SKM-1 treated with dmso at 0.1 percent for 144 hours (cell line): ENCODE measurements at regions not wholly inside any gene's neighbourhood (a gene's known extent, or its start where the extent isn't known, plus 50 kb on each side); places are given as distances from the start of the nearest gene placed in this dataset.
"Not testable (repeated sequence)": the region's sequence is repeated elsewhere in the genome, so short reads cannot be mapped to it uniquely, and the experiment has no call there.

Source experiments
- DNase-seq: peaks from one replicate; lab custom pipeline; 2025; ENCODE audit not compliant: unreplicated experiment; lab: John Stamatoyannopoulos, UW

DNA sequence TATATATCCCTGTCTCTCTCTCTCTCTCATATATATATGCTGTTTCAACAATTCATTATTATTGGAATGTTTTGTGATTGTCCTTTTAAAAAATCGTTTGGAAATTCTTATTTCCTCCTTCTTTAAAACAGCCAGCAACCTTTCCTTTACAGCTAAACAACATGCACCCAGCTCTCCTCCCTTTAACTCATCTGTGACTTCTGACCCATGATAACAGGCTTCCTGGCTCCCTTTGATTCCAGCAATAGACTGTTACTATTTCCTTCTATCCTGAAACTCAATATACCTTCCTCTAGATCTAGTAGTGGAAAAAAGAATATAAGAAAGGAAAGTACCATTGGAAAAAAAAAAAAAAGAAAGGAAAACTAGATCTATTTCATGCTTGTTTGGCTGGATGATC, 254.7 kb upstream of the RGMB start:
- no peak for DNase-seq

DNA sequence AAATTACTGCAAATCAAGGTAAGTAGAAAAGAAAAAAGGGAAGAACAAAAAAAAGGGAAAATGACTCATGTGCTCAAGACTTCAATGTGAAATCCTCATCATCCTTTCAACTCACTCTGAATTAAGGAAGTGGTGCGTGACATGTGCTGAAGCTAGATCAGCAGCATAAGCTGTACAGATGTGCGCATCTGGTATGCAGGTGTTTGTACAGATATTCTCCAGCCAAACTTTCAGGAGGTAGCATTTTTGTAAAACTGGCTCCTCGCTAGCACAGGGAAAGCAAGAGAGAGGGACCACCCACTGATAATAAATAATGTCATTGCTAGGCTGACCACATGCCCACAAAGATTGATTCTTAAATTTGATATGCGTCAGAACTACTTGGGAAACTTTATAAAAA, 253.9 kb upstream of the RGMB start:
- peak; percentile 14 for DNase-seq

DNA sequence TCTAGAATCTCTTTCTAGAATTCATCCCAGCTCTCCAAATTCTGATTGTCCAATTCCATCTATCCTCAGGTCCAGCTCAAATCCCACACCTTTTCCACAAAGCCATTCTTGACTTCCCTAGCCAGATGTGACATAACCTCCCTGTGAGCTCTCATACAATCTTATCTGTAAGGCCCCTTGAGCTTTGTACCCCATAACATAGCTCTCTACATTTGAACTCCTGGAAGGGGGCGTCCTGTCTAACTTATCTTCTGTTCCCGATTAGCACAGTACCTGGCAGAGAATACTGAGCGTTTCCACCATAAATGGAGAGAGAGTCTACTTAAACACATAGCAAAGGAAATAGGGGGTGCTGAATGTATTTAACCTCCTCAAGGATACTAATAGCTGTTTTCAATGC, 251.6 kb upstream of the RGMB start:
- no peak for DNase-seq

DNA sequence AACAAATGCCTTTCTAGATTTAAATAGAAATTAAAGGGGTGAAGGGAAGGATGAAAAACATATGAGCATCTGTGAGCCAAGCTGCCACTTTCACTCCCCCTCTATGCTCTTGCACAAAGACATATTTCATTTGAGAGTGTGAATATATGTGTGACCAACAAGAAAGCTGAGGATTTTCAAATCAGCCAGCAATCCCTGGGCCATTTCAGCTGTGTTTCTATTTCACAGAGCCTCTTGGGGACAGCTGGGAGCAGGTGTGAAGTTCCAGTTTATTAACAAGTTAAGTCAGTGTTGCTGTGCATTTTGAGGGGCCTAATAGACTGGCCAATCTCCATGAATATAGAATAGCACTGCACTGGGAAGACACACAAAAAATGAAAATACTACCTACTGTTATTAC, 248.7 kb upstream of the RGMB start:
- no peak for DNase-seq

DNA sequence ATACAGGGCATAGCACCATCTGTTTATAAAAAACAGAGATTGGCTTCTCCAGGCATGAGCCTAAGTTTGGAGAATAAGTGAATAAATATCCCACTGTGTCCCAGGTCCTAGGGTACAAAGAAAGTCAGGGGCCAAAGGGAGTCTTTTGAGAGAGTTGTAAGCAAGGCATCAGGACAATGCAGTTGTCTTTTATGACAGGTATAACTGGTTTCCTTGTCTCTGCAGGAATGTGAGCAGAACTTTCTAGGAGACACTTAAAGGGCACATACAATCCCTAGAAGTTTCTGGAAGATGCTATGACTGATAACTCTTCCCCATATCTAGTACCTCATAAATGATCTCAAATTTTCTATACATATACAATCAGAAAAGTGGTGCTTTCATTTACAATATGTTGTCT, 245.6 kb upstream of the RGMB start:
- DNase-seq = no peak

DNA sequence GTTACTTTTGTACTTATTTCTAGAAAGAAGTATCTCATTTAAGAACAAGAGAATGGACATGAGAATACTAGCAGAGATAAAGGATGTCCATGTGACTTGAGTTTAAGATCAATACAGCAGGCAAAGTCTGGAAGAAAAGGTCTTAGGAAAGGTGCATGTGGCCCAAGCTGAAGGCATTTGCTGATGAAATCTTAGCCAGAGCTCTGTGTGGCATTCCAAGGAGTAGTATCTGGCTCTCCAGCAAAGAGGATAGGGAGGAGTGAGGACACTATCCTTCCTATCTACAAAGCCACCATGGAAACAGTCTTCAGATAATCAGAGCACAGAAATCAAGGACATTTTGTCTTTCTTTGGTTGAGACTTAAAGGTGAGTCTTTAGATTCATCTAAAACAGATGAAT, 244.1 kb upstream of the RGMB start:
- DNase-seq = no peak

DNA sequence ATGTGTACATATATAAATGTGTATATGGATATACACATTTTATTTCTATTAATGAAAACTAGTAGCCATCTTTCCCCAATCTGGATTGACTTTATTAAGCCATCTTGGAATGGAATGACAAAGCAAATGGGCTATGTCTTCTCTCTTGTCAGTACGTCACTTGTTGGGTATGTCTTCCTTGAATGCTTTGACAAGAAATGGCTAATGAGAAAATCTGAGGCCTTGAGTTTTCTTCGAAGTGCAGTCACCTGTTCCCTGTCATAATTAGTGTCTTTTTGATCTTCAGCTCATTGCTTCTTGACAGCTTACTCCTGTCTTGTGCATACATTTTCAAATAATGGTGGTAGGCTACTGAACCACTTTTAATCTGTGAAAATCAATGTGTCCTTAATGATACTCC, 243.2 kb upstream of the RGMB start:
- DNase-seq = no peak

DNA sequence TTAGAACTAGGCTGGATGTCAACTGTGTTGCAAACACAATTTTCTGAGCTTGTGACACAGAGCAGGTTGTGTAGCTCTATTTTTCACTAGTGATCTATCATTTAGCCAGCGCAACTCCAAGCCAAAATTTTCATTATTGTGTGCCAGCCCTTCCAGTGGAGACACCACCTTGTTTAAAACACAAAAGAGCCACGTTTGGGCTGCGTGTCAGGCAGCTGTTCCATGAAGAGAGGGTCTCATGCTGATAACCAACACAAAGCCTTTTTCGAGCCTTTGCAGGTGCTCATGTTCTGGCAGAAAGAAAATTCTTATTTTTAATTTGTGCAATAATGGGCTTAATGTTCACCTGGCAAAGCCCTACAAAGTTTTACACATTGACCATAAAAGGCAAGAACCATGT, 237.6 kb upstream of the RGMB start:
- no peak for DNase-seq

DNA sequence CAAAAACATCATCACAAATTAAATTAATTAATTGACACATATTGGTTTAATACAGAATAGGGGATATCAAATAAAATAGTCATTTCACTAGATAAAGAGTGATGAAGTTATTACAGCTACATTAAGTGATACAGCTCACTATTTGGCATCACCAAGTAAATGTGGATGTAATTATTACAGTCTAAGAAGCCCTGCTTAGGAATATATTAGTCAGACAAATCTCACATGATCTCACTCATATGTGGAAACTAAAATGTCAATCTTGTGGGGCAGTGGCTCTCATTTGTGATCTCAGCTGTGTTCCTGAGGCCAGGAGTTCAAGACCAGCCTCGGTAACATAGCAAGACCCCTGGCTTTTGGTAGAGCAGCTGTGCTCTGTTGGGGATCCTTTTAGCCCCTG, 233.4 kb upstream of the RGMB start:
- no peak for DNase-seq

DNA sequence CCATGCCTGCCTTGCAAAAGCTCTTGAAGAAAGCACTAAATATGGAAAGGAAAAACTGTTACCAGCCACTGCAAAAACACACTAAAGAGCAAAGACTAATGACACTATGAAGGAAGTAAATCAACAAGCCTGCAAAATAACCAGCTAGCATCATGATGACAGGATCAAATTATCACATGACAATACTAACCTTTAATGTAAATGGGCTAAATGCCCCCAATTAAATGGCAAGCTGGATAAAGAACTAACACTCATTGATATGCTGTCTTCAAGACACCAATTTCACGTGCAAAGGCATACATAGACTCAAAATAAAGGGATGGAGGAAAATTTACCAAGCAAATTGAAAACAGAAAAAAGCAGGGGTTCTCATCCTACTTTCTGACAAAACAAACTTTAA, 231.8 kb upstream of the RGMB start:
- DNase-seq = no peak

DNA sequence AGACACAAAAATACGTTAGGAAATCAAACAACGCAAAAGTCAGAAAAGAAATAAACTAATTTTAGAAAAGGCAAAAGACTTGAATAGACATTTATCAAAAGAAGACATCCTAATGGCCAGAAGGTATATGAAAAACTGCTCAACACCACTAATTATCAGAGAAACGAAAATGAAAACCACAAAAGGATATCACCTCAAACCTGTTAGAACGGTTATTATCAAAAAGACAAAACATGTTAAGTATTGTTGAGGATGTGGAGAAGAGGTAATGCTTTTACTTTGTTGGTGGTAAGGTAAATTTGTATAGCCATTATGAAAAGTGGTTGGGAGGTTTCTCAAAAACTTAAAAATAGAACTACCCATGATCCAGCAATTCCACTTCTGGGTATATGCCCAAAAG, 230.0 kb upstream of the RGMB start:
- DNase-seq = no peak

DNA sequence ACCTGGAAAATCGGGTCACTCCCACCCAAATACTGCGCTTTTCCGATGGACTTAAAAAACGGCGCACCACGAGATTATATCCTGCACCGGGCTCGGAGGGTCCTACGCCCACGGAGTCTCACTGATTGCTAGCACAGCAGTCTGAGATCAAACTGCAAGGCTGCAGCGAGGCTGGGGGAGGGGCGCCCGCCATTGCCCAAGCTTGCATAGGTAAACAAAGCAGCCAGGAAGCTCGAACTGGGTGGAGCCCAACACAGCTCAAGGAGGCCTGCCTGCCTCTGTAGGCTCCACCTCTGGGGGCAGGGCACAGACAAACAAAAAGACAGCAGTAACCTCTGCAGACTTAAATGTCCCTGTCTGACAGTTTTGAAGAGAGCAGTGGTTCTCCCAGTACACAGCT, 226.5 kb upstream of the RGMB start:
- not testable (repeated sequence) for DNase-seq

DNA sequence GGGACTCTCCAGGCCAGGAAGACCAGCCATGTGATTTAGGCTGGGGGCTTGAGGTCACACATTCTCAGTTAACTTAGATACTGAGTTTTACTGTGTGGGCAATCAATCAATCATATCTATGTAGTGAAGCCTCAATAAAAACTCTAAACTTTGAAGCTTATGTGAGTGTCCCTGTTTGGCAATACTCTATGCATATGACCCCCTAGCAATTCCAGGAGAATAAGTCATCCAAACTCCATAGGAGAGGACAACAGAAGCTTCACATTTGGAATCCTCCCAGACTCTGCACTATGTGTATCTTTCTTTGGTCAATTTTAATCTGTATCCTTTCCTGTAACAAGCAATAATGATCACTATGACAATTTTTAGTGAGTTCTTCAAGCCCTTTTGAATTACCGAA, 216.8 kb upstream of the RGMB start:
- no peak for DNase-seq

DNA sequence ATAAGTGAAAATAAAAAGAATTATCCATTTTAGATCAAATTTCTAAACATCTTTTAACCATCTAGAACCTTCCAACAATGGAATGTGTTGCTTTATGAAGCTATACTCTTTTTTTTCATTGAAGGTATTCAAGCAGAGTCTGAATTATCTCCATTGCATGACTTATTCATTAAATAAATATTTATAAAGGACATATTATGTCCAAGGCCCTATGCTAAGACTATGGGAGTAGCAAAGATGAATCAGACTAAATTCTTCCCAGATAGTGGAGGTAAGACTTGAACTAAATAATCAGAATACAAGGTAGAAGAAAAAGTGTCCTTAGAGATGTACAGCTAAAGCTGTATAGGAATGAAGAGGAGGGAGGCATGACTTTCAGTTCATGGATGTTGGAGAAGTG, 215.5 kb upstream of the RGMB start:
- no peak for DNase-seq

DNA sequence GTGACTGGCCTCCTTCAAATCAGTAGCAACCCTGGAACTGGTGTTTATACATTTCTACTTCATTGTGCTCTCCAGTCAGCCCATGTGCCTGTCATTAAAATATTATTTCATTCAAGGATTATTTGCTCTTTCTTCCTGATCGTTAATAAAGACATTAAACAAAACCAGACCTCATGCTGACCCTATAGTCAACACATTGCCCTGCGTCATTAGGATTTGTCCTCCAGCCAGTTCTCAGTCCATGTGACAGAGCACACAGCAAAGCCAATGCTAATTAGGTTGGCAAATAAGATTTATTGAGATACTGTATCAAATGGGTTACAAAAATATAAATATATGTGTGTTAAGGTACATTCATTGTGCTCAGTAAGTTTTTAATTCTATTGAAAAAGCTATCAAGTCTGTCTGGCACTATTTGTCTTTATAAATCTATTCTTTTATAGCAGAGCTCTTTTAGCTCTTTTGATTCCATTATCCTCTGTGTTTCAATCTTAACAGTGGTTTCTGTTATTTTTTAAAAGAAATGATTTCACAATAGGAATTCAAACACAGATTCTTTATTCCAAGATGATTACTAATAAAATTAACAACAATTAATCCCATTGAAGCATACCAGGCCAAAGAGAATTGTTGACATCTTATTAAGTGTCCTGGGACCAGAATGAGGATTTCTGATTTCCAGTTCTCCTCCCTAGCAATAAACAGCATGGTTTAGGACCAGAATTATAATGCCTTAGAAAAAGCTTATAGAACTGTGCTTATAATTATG, 209.4 kb upstream of the RGMB start:
- no peak for DNase-seq

DNA sequence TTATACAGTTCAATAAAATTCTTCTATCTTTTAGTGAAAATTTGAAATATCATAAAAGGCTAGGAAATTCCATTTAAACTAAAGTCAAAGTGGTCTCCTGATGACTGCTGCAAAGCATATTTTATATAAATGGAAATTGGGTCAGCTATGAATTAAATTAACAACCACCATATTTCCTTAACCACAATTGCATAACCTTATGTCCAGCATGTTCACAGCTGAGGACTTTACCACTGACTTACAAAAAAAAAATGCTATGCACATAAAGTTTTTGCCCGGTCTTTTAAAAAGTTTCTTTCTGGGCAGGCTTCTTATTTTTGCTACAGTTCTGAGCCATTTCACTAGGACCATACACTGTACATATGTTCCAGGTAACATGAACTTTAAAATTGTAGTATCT, 208.6 kb upstream of the RGMB start:
- no peak for DNase-seq

DNA sequence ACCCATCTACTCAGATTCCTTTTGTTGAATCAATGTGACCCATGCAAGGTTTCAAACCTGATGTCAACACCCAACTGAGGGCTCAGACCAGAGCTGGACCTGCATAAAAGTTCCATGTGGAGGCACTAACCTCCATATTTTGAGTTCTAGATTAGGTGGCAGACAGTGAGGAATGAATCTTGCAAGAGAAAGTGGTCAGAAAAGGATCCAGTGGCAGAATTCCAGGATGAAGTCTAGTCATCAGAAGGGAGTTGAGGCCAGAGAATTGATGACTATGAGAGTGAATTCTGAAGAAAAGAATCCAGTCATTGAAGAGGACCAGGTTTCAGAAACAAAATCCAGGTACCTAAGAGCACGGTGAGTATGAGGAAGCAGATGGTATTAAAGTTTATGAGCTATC, 205.1 kb upstream of the RGMB start:
- DNase-seq = no peak

DNA sequence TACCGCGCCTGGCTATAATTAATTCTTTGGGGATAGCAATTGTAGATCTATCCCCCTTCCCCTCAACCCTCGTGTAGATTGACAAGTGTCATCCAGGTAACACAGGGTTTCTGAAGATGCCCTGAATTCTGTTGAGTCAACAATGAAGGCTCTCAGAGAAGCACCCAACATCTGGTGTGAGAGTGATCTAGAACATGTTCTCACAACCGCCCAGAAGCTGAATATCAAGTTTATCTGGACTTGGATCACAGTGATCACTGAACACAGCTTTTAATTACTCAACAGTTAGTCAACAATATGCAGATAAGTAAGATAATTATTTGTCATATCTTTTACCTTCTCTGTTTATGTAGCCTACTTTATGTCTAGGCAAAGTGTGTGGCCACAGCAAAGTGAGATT, 204.2 kb upstream of the RGMB start:
- DNase-seq = no peak

DNA sequence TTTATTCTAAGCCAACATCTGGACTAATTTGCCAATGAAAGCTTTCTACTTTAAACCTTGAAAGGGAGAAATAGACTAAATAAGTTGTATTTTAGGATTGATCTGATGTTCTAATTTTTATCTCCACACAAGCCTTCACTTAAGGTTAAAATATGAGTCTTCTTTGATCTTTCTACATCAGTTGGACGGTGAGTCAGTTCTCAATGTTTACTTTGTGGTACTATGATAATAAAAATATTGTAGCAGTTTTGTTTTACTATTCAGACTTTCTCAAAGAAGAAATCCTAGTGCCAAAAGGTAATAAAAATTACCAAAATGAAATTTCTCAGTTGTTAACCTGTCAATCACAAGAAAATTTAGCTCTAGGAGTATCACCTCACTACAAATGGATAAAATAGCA, 203.5 kb upstream of the RGMB start:
- DNase-seq = no peak

DNA sequence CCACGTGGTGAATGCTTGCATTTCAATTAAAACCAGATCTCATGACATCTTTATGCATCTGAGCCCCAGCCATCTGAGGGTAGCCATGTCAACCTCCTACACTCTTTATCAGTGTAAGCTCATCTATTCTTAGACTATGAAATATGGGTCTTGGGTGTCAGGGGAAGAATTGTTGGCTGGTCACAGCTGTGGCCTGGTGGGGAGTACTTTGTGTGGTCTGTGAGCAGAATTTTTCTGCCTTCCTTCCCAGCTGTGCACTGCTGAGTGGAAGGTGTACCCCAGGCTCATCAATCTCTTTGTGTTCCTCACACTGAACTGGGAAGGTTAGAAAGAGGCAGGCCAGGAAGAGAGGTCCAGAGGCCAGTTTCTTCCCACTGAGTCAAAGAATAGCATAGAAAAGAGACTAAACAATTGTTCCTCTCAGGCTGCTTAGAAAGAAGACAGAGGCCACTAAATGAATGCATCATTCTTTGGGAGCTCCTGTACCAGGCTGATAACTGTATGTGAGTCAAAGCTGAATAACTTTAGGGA, 202.7 kb upstream of the RGMB start:
- DNase-seq = no peak

DNA sequence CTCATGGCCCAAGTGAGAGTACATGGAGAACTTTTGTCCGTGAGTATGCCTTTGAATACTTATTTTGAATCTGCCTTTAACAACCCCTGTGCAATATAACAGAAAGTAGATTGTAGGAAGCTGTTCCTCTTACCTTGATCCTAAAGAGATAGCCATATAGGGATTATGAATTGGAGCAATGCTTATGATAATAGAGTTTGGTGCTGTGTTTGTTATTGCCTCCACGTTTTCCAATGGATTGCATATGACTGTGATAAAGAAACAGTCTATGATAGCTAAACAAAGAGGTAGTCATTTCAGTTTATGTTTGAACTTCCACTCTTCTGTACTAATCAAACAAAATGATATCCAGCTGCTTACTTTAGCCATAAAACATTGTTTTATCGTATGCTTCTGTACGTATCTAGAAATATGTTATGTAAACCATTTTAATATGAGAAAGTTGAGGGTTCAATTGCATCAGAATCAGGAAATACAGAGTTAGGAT, 199.6 kb upstream of the RGMB start:
- DNase-seq = no peak

DNA sequence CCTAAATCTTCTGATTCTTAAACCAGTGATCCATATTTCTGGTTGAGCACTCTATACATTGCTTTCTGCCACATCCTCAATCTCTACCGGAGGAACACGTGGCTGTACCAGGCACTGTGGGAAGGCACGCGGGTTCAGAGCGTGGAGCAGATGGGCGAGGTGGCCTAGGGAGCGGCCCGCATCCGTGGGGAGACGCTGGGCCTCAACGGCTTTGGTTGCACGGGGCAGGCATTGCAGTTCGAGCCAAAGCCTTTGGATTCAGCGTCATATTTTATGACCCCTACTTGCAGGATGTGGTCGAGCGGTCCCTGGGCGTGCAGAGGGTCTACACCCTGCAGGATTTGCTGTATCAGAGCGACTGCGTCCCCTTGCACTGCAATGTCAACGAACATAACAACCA, 197.2 kb upstream of the RGMB start:
- no peak for DNase-seq

DNA sequence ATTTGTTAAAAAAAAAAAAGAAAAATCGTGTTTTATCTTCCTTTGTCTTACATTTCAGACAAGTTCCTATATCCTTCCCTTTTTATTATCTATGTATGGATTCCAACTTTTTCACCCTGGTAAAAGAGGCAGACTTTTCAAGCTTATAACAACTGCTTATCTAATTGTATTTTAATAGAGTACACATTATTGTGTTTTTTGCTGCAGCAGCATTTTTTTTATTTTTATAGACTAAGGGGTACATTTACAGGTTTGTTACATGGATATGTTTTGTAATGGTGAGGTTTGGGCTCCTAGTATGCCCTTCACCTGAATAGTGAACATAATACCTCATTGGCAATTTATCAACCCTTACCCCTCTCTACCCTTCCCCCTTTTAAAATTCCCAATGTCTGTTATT, 195.0 kb upstream of the RGMB start:
- DNase-seq = no peak
